Upper lobe of right lung (tissue), 1 donor: ENCODE measurements at regions not wholly inside any gene's neighbourhood (a gene's known extent, or its start where the extent isn't known, plus 50 kb on each side); places are given as distances from the start of the nearest gene placed in this dataset.

Experiments used
- ATAC-seq: fragments of 200-7000 bp; cut with Tn5 transposase; one replicate; pipeline ENCODE4 v1.9.1; 2020; ENCODE audit warnings: mild to moderate bottlenecking, moderate library complexity
- DNase-seq: peaks from one replicate; pipeline ENCODE4 v3.0.0-alpha.2; 2020
- H3K27ac ChIP-seq: fragments of 200-600 bp; one replicate; pipeline ENCODE4 v1.8.0; 2022
- H3K27me3 ChIP-seq: fragments of 200-600 bp; one replicate; pipeline ENCODE4 v1.8.0; 2022; ENCODE audit warnings: mild to moderate bottlenecking
- H3K36me3 ChIP-seq: fragments of 200-600 bp; one replicate; pipeline ENCODE4 v1.8.0; 2022
- H3K4me1 ChIP-seq: fragments of 200-600 bp; one replicate; pipeline ENCODE4 v1.8.0; 2022
- H3K4me3 ChIP-seq: fragments of 200-600 bp; one replicate; pipeline ENCODE4 v1.8.0; 2022; ENCODE audit warnings: mild to moderate bottlenecking
- H3K9me3 ChIP-seq: fragments of 200-600 bp; one replicate; pipeline ENCODE4 v1.8.0; 2022
- CTCF ChIP-seq: fragments of 200-600 bp; IDR thresholded peaks from one replicate; pipeline ENCODE4 v1.8.0; 2022; ENCODE audit warnings: antibody characterized with exemption
- intact Hi-C: fragments of 100-400 bp; cut with DNase I; formaldehyde crosslinking; loops from one replicate; pipeline ENCODE4 v1.11.0; 2022
- donor health status: DM: no; HTN: yes; CAD: no; lungs with severe emphysema.

- H3K4me3 ChIP-seq = no peak overlapping the region
- TF ChIP-seq CTCF = no peak
- H3K36me3 ChIP-seq = no peaks in the 10 kb centered on the region
- intact Hi-C loops = no loop called here
- H3K9me3 ChIP-seq = no peaks in the 10 kb centered on the region
- no peak for DNase-seq
- H3K27ac ChIP-seq = no peak overlapping the region
- ATAC-seq = no peak
- no peaks in the 10 kb centered on the region for H3K27me3 ChIP-seq
- no peaks in the 10 kb centered on the region for H3K4me1 ChIP-seq
These were observed 809.0 kb upstream of the FAM98A start for GRCh38 chr2:34408100-34408499.

DNA sequence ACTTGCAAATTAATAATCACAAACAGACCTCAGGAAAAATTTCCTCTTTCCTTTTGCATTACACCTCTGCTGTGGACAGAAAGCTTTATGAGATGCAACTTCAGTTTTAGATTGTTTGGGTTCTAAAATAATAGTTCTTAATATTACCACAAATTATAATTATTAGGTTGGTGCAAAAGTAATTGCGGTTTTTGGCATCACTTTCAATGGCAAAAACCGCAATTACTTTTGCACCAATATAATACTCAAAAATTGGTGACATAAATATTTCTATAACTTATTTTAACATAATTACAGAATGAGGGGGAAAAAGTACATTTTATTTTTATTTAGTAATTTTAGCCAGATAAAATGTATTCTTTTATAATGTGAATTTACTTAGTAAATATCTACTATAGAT, 804.4 kb upstream of the FAM98A start:
- no peak for TF ChIP-seq CTCF
- no peaks in the 10 kb centered on the region for H3K9me3 ChIP-seq

DNA sequence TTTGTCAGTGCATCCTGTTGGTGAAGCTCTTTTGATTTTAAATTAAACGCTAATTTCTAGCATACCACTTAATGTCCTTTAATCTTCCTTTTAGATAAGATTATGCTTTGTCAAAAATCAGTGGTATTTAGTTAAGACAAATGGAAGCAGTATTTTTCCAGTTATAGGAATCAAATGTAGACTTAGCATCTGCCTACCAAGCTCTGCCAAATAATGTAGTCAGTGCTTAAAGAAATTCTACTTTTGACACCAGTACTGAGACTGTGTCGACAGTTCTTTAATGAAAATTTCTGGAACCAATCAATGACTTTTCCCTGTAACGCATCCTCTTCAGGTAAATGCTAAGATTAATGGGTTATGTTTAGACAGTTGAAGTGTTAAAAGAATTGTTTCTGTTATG, 803.3 kb upstream of the FAM98A start:
- intact Hi-C loops = no loop called here
- H3K9me3 ChIP-seq = no peaks in the 10 kb centered on the region
- H3K27me3 ChIP-seq = no peaks in the 10 kb centered on the region
- H3K36me3 ChIP-seq = no peaks in the 10 kb centered on the region
- DNase-seq = no peak
- H3K4me1 ChIP-seq = no peaks in the 10 kb centered on the region
- H3K27ac ChIP-seq = no peak overlapping the region
- no peak for TF ChIP-seq CTCF
- no peak for ATAC-seq
- no peak overlapping the region for H3K4me3 ChIP-seq

More for the DNA sequence above, 804.4 kb upstream of the FAM98A start:
- DNase-seq = no peak
- H3K27me3 ChIP-seq = no peaks in the 10 kb centered on the region
- intact Hi-C loops = no loop called here
- no peak overlapping the region for H3K4me3 ChIP-seq
- ATAC-seq = no peak
- no peak overlapping the region for H3K27ac ChIP-seq
- H3K4me1 ChIP-seq = no peaks in the 10 kb centered on the region
- no peaks in the 10 kb centered on the region for H3K36me3 ChIP-seq

GRCh38 chr2:34401186-34401585, 802.1 kb upstream of the FAM98A start:
- Histone ChIP-seq H3K9me3 (no peaks in the 10 kb centered on the region), H3K4me3 (no peak overlapping the region), H3K4me1 (no peaks in the 10 kb centered on the region), H3K27ac (no peak overlapping the region), H3K27me3 (no peaks in the 10 kb centered on the region), H3K36me3 (no peaks in the 10 kb centered on the region)
- ATAC-seq = no peak
- TF ChIP-seq CTCF = no peak
- intact Hi-C loops = no loop called here
- no peak for DNase-seq

DNA sequence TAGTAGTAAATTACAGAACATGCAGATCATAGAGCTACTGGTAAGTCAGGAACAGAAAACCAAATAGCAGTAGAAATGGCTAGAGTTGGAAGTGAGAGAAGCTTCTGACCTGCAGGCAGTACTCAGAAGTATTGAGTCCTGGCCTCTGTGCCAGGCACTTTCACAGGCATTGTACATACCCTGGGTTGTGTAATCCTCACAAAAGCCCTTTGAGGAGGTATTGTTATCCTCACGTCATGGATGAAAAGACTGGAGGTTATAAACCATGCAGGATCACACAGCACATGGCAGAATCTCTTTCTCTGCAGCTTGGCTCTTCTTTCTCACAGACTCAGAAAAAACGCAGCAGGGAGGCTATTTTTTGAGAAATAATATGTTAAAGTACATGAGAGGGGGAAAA, 789.3 kb upstream of the FAM98A start:
- no peak for TF ChIP-seq CTCF
- no peak overlapping the region for H3K27ac ChIP-seq
- intact Hi-C loops = no loop called here

GRCh38 chr2:34387536-34387935, 788.4 kb upstream of the FAM98A start:
- Histone ChIP-seq H3K27ac (no peak overlapping the region), H3K4me1 (no peaks in the 10 kb centered on the region), H3K27me3 (no peaks in the 10 kb centered on the region), H3K4me3 (no peak overlapping the region), H3K9me3 (no peaks in the 10 kb centered on the region), H3K36me3 (no peaks in the 10 kb centered on the region)
- TF ChIP-seq CTCF = no peak
- DNase-seq (no peak), ATAC-seq (no peak)
- intact Hi-C loops = no loop called here

More for the DNA sequence above, 789.3 kb upstream of the FAM98A start:
- ATAC-seq (no peak), DNase-seq (no peak)
- H3K4me3 ChIP-seq = no peak overlapping the region
- no peaks in the 10 kb centered on the region for H3K4me1 ChIP-seq
- H3K9me3 ChIP-seq = no peaks in the 10 kb centered on the region
- no peaks in the 10 kb centered on the region for H3K27me3 ChIP-seq
- H3K36me3 ChIP-seq = no peaks in the 10 kb centered on the region
